AG09309 (cell line): ENCODE measurements at regions not wholly inside any gene's neighbourhood (a gene's known extent, or its start where the extent isn't known, plus 50 kb on each side); places are given as distances from the start of the nearest gene placed in this dataset.
"Not testable (repeated sequence)": the region's sequence is repeated elsewhere in the genome, so short reads cannot be mapped to it uniquely, and the experiment has no call there.

Source experiments
- DNase-seq: peaks from one replicate; pipeline ENCODE4 v3.0.0-alpha.2; 2010; ENCODE audit warnings: low read depth
- H3K4me3 ChIP-seq: 2 replicates; pipeline ENCODE4 v1.5.1; 2011; ENCODE audit warnings: mild to moderate bottlenecking, low read depth, low read length, moderate library complexity; ENCODE audit not compliant: control insufficient read depth
- TF ChIP-seq, protein P1 (sequence below): IDR thresholded peaks from 2 replicates; pipeline ENCODE4 v1.5.1; 2011; ENCODE audit warnings: mild to moderate bottlenecking, low read depth, low read length, inconsistent platforms; ENCODE audit not compliant: insufficient read depth, control insufficient read depth; ENCODE audit errors: missing control alignments

DNA sequence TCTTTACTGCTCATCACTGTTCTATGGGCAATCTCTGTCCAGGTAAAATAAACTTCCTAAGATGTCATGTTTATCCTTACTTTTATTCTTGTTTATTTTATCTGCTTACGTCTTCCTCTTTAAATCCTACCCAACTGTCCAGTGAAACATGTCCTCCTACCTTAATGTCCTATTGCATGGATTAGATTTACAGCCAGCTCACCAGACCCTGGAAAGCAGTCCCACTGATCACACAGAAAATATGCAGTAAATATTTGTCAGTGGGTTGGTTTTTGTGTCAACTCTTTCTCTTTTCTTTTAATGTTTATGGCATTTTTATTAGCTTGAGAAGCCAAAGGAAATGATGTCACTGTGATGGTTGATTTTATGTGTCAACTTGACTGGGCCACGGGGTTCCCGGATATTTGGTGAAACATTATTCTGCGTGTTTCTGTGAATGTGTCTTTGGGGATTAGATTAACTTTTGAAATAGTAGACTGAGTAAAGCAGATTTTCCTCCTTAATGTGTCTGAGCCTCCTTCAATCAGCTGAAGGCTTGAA, 258.3 kb downstream of the SRGAP2C start:
- TF ChIP-seq, protein P1, sequence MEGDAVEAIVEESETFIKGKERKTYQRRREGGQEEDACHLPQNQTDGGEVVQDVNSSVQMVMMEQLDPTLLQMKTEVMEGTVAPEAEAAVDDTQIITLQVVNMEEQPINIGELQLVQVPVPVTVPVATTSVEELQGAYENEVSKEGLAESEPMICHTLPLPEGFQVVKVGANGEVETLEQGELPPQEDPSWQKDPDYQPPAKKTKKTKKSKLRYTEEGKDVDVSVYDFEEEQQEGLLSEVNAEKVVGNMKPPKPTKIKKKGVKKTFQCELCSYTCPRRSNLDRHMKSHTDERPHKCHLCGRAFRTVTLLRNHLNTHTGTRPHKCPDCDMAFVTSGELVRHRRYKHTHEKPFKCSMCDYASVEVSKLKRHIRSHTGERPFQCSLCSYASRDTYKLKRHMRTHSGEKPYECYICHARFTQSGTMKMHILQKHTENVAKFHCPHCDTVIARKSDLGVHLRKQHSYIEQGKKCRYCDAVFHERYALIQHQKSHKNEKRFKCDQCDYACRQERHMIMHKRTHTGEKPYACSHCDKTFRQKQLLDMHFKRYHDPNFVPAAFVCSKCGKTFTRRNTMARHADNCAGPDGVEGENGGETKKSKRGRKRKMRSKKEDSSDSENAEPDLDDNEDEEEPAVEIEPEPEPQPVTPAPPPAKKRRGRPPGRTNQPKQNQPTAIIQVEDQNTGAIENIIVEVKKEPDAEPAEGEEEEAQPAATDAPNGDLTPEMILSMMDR = no peak
- H3K4me3 ChIP-seq = no peak overlapping the region
- peak; percentile 10 for DNase-seq

DNA sequence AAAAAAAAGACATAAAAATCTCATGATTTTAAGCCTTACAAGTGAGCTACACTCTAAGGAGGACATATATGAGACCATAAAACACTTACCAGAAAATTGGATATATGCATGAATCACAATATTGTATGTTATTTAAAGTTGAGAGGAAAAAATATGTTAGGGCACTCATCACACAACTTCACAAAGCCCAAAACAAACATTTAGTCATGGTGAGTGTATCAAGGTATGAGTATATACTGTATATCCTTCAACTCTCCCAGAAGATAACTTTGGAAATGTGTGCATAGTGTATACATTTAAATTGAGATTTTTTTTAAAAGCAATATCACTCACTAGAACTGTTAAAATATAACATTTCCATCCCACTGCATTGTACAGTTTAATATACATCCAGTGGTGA, 259.3 kb downstream of the SRGAP2C start:
- no peak for DNase-seq
- TF ChIP-seq, protein P1 = no peak
- no peak overlapping the region for H3K4me3 ChIP-seq

DNA sequence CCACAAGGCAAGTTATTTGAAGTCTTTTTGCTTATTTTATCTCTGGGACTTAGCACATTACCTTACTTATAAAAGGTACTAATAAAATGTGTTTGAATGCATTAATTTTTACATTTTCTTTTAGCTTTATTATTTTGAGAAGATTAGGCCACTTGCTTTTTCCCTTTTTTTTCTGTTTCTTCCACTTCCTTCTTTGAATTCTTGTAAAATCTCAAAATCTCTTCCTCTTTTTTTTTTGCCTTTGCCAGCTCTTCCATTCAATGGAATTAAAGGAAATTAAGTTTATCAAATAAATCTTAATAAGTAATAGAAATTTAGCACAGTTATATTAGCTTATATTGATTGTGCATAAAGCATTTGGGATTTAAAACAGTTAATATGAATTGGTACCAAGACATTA, 260.9 kb downstream of the SRGAP2C start:
- no peak for DNase-seq

DNA sequence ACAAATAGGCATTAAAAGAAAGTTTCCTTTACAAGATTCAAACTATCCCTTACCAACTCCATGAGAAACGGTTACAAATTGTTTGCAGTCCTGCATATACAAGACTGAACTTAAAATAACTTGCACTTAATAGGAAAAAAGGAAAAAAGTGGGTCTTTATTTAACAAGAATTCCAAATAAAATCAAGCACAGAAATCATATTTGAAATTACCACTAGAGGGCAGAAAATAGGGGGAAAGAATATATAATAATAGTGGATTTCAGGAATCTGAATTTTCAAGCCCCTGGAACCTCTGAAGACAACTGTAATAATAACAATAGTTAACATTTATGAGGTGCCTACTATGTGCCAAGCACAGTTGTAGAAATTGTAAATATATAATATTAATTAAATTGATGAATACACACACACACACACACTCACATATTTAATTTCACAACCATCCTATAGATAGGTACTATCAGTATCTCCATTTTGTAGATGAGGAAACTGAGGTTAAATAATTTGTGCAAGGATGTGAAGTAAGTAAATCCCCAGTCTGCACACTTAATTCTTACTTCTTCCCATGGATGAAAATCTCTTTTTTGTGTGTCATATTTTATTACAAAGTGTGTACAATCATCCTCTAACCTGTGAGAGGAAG, 262.6 kb downstream of the SRGAP2C start:
- TF ChIP-seq, protein P1 = peak; percentile 18
- DNase-seq, H3K4me3 ChIP-seq: not testable (repeated sequence)

More for the DNA sequence above, 260.9 kb downstream of the SRGAP2C start:
- no peak overlapping the region for H3K4me3 ChIP-seq
- TF ChIP-seq, protein P1 = no peak

DNA sequence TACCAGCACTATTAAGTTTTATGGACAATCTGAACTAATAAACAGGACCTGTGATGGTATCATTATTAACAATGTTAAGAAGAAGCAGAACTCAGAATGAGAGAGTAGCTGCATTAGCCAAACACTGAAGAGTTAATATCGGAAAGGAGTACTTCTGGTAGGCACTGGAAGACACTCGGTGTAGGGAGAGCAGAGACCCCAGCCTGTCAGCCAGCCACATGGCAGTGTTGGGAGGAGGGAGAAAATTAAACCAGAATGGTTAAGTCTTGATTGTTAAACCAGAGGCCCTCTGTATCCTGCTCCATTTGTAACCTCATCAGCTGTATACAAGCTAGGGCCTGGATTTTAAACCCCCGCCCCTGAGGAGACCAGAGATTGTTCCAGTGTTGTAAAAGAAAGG, 263.3 kb downstream of the SRGAP2C start:
- not testable (repeated sequence) for DNase-seq, H3K4me3 ChIP-seq

DNA sequence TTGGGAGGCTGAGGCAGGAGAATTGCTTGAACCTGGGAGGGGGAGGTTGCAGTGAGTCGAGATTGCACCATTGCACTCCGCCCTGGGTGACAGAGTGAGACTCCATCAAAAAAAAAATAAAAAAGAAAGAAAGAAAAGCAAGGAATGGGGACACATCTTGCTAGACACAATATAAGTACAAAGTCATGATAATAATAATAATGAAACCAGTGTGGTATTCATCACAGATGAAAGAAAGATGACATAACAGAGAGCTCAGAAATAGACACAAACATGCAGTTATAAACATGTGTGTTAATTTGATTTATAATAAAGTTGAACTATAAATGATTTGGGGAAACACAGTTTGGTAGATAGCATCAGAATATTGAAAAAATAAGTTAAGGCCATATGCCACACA, 264.1 kb downstream of the SRGAP2C start:
- DNase-seq = no peak
- TF ChIP-seq, protein P1 = no peak
- no peak overlapping the region for H3K4me3 ChIP-seq

DNA sequence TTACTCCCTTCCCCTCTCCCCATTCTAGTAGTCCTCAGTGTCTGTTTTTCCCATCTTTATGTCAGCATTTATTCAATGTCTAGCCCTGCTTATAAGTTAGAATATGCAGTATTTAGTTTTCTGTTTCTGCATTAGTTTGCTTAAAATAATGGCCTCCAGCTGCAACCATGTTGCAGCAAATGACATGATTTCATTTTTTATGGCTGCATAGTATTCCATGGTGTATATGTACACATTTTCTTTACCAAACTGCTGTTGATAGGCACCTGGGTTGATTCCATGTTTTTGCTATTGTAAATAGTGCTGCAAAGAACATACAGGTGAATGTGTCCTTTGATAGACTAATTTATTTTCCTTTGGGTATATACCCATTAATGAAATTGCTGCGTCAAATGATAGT, 267.7 kb downstream of the SRGAP2C start:
- no peak overlapping the region for H3K4me3 ChIP-seq
- TF ChIP-seq, protein P1 = no peak
- DNase-seq = no peak
